Skeletal muscle tissue (tissue), 3 donors: ENCODE measurements at regions not wholly inside any gene's neighbourhood (a gene's known extent, or its start where the extent isn't known, plus 50 kb on each side); places are given as distances from the start of the nearest gene placed in this dataset.

ENCODE experiments used
- H3K27ac ChIP-seq: one replicate; pipeline ENCODE4 v1.7.0; 2013; ENCODE audit warnings: mild to moderate bottlenecking, low read depth, low read length, inconsistent platforms
- H3K27me3 ChIP-seq, 3 donors: one replicate each; pipeline ENCODE4 v1.7.0; 2013; ENCODE audit warnings: low read length in 3 of 3; ENCODE audit not compliant: control insufficient read depth in 3 of 3, insufficient read depth in 3 of 3
- H3K36me3 ChIP-seq, 3 donors: one replicate each; pipeline ENCODE4 v1.7.0; 2013; ENCODE audit warnings: low read length in 3 of 3; ENCODE audit not compliant: control insufficient read depth in 3 of 3, insufficient read depth in 3 of 3
- H3K4me1 ChIP-seq, 3 donors: one replicate each; pipeline ENCODE4 v1.7.0; 2013; ENCODE audit warnings: low read length in 3 of 3, mild to moderate bottlenecking in 3 of 3; ENCODE audit not compliant: control insufficient read depth in 3 of 3, insufficient read depth in 3 of 3
- H3K4me3 ChIP-seq, 3 donors: one replicate each; pipeline ENCODE4 v1.7.0; 2013; ENCODE audit warnings: low read length in 3 of 3
- H3K9ac ChIP-seq, 3 donors: one replicate each; pipeline ENCODE4 v1.7.0; 2013; ENCODE audit warnings: low read length in 3 of 3, mild to moderate bottlenecking in 3 of 3, moderate library complexity in 2 of 3, low read depth in 1 of 3
- H3K9me3 ChIP-seq, 3 donors: one replicate each; pipeline ENCODE4 v1.7.0; 2013; ENCODE audit warnings: low read length in 3 of 3; ENCODE audit not compliant: control insufficient read depth in 3 of 3
- donor health status: Osteomylitis.

GRCh38 chr13:79749566-79749965 lies 268.6 kb downstream of the NDFIP2 start:
- Histone ChIP-seq H3K9ac (no peak overlapping the region), H3K27me3 (no peaks in the 10 kb centered on the region), H3K27ac (no peak overlapping the region), H3K9me3 (no peaks in the 10 kb centered on the region), H3K36me3 (no peaks in the 10 kb centered on the region), H3K4me3 (no peak overlapping the region), H3K4me1 (peaks cover 6 to 13% (median 11%) of the 10 kb centered on the region in 3 donors)

GRCh38 chr13:79745081-79745480 lies 264.1 kb downstream of the NDFIP2 start:
- Histone ChIP-seq H3K4me3 (no peak overlapping the region), H3K27me3 (no peaks in the 10 kb centered on the region), H3K4me1 (peaks cover 3 to 9% (median 8%) of the 10 kb centered on the region in 3 donors), H3K9ac (no peak overlapping the region), H3K9me3 (no peaks in the 10 kb centered on the region), H3K36me3 (no peaks in the 10 kb centered on the region), H3K27ac (no peak overlapping the region)

- no peak overlapping the region for H3K9ac ChIP-seq
- H3K27me3 ChIP-seq, result no peaks in the 10 kb centered on the region
These were observed 262.0 kb downstream of the NDFIP2 start for GRCh38 chr13:79742923-79743322.

GRCh38 chr13:79740991-79741390 lies 260.0 kb downstream of the NDFIP2 start:
- H3K4me1 ChIP-seq, result peaks cover 0 to 4% (median 1%) of the 10 kb centered on the region in 3 donors
- no peak overlapping the region for H3K4me3 ChIP-seq
- H3K36me3 ChIP-seq, result no peaks in the 10 kb centered on the region
- no peak overlapping the region for H3K27ac ChIP-seq
- no peaks in the 10 kb centered on the region for H3K9me3 ChIP-seq
- no peak overlapping the region for H3K9ac ChIP-seq
- H3K27me3 ChIP-seq, result no peaks in the 10 kb centered on the region

More at GRCh38 chr13:79742923-79743322, 262.0 kb downstream of the NDFIP2 start:
- Histone ChIP-seq H3K4me1 (no peaks in the 10 kb centered on the region), H3K9me3 (no peaks in the 10 kb centered on the region), H3K36me3 (no peaks in the 10 kb centered on the region), H3K4me3 (no peak overlapping the region), H3K27ac (no peak overlapping the region)

- no peaks in the 10 kb centered on the region for H3K9me3 ChIP-seq
- no peaks in the 10 kb centered on the region for H3K27me3 ChIP-seq
- H3K9ac ChIP-seq, result no peak overlapping the region
- H3K36me3 ChIP-seq, result no peaks in the 10 kb centered on the region
- H3K4me1 ChIP-seq, result peaks cover 5 to 13% (median 9%) of the 10 kb centered on the region in 3 donors
- H3K4me3 ChIP-seq, result no peak overlapping the region
- no peak overlapping the region for H3K27ac ChIP-seq
These were observed 255.4 kb downstream of the NDFIP2 start for GRCh38 chr13:79736356-79736755.

- Histone ChIP-seq H3K27ac (no peak overlapping the region), H3K9ac (no peak overlapping the region), H3K27me3 (no peaks in the 10 kb centered on the region), H3K36me3 (no peaks in the 10 kb centered on the region), H3K4me3 (no peak overlapping the region), H3K4me1 (peaks cover 5 to 13% (median 9%) of the 10 kb centered on the region in 3 donors), H3K9me3 (no peaks in the 10 kb centered on the region)
These were observed 254.3 kb downstream of the NDFIP2 start for GRCh38 chr13:79735228-79735627.

- no peaks in the 10 kb centered on the region for H3K27me3 ChIP-seq
- H3K9ac ChIP-seq, result no peak overlapping the region
- no peak overlapping the region for H3K4me3 ChIP-seq
- H3K9me3 ChIP-seq, result no peaks in the 10 kb centered on the region
- no peaks in the 10 kb centered on the region for H3K36me3 ChIP-seq
- H3K4me1 ChIP-seq, result peaks cover 17 to 28% (median 18%) of the 10 kb centered on the region in 3 donors
- H3K27ac ChIP-seq, result no peak overlapping the region
These were observed 246.1 kb downstream of the NDFIP2 start for GRCh38 chr13:79727086-79727485.

- no peak overlapping the region for H3K27ac ChIP-seq
- no peak overlapping the region for H3K4me3 ChIP-seq
- no peaks in the 10 kb centered on the region for H3K36me3 ChIP-seq
- H3K4me1 ChIP-seq, result peaks cover 17 to 28% (median 18%) of the 10 kb centered on the region in 3 donors
- H3K9me3 ChIP-seq, result no peaks in the 10 kb centered on the region
- H3K9ac ChIP-seq, result no peak overlapping the region
- H3K27me3 ChIP-seq, result no peaks in the 10 kb centered on the region
These were observed 244.9 kb downstream of the NDFIP2 start for GRCh38 chr13:79725841-79726240.

- Histone ChIP-seq H3K27me3 (no peaks in the 10 kb centered on the region), H3K9me3 (no peaks in the 10 kb centered on the region), H3K27ac (peak overlapping the region; percentile 56), H3K4me1 (peaks cover 17 to 28% (median 18%) of the 10 kb centered on the region in 3 donors), H3K4me3 (no peak overlapping the region), H3K36me3 (no peaks in the 10 kb centered on the region), H3K9ac (peak overlapping the region in 2 of 3 donors; percentile 23 to 41)
These were observed 243.6 kb downstream of the NDFIP2 start for GRCh38 chr13:79724348-79725103.

GRCh38 chr13:79723519-79724024 lies 242.6 kb downstream of the NDFIP2 start:
- Histone ChIP-seq H3K27me3 (no peaks in the 10 kb centered on the region), H3K4me1 (peaks cover 17 to 28% (median 18%) of the 10 kb centered on the region in 3 donors), H3K36me3 (no peaks in the 10 kb centered on the region), H3K9me3 (no peaks in the 10 kb centered on the region), H3K4me3 (peak overlapping the region; percentile 15 to 60 (median 55)), H3K9ac (peak overlapping the region in 1 of 3 donors; percentile 18), H3K27ac (peak overlapping the region; percentile 56)
